ENCODE measurements at regions not wholly inside any gene's neighbourhood (a gene's known extent, or its start where the extent isn't known, plus 50 kb on each side); places are given as distances from the start of the nearest gene placed in this dataset.
"Not testable (repeated sequence)": the region's sequence is repeated elsewhere in the genome, so short reads cannot be mapped to it uniquely, and the experiment has no call there.

DNA sequence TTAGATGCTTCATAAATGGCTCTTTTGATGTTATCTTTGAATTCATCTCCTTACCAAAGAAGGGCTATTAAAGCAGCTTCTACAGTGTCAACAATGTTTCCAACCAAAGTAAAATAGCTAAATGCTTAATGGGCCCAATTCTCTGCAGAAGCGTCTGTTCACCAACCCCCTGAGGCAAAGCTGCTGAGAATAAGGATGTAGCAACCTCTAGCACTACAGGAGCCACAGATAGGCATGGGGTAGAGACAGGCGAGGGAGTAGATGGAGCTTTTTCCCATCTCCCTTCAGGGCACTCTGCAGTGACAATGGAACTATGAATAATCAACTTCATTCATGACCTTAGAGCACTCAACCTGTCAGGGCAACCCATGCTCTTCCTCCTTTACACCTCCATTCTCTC, 134.1 kb downstream of the FZD1 start (continued):
- TF ChIP-seq ETV6 (IDR thresholded peaks at IDR 0.05; ENCODE audit: borderline replicate concordance in 1 of 2, low read depth in 2 of 2, low read length in 1 of 2) (no peak), ETV6 (CRISPR knock-in tag; IDR thresholded peaks at IDR 0.05; ENCODE audit: borderline replicate concordance) (no peak), RBBP5 (IDR thresholded peaks at IDR 0.05; ENCODE audit: borderline replicate concordance, insufficient read depth, low read length, poor library complexity, severe bottlenecking) (no peak), POLR2AphosphoS2 (IDR thresholded peaks at IDR 0.05; ENCODE audit: low read length) (no peak)
- TF ChIP-seq, protein P1, sequence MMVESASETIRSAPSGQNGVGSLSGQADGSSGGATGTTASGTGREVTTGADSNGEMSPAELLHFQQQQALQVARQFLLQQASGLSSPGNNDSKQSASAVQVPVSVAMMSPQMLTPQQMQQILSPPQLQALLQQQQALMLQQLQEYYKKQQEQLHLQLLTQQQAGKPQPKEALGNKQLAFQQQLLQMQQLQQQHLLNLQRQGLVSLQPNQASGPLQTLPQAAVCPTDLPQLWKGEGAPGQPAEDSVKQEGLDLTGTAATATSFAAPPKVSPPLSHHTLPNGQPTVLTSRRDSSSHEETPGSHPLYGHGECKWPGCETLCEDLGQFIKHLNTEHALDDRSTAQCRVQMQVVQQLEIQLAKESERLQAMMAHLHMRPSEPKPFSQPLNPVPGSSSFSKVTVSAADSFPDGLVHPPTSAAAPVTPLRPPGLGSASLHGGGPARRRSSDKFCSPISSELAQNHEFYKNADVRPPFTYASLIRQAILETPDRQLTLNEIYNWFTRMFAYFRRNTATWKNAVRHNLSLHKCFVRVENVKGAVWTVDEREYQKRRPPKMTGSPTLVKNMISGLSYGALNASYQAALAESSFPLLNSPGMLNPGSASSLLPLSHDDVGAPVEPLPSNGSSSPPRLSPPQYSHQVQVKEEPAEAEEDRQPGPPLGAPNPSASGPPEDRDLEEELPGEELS (CRISPR knock-in tag; IDR thresholded peaks at IDR 0.05; ENCODE audit: borderline replicate concordance): no peak

DNA sequence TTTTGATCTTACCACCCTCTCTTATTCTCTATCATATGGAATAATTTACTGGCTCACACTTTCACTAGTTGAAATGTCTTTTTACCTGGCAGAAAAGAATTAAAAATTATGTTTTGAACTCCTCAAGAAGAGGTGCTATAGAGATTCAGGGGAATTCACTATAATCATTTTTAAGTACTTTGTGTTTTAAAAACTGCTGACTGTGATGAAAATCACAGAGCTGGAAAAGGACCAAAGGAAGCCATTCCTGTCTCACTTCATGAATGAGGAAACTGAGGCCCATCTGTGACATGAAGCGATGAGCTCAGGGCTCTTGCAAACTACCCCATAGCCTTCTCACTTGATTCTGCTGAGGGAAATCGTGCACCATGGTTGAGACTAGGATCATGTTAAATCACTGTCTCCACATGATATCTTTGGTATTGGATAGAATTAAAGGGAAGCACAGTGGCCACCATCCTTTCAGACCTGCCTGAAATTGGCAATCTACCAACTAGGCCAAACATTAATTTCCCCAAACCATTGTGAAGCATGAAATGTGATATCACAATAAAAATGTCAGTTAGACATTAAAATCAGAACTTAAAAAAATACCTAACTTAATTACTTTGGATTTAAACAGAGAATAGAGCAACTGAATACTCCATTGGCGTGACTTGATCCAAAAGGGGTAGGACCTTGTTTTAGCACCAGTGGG, 141.0 kb downstream of the FZD1 start:
- no peaks in the 10 kb centered on the region for H3K79me2 ChIP-seq (ENCODE audit: control insufficient read depth, insufficient read depth, low read length)
- H4K20me1 ChIP-seq (replicated peaks; ENCODE audit: control insufficient read depth, insufficient read depth, low read length): no peaks in the 10 kb centered on the region
- CTCF ChIA-PET (ENCODE audit: low intra/inter-chr PET ratio): no interaction called here
- in situ Hi-C loops (cut with MboI) (no loop called here), intact Hi-C loops (cut with micrococcal nuclease) (no loop called here)
- H3K9me3 ChIP-seq (replicated peaks; ENCODE audit: control insufficient read depth, insufficient read depth, low read depth, low read length): no peaks in the 10 kb centered on the region
- no peak for DNase-seq (ENCODE audit: extremely low read depth in 1 of 4, low spot score in 3 of 4)
- no peak overlapping the region for H3K4me2 ChIP-seq (ENCODE audit: insufficient read depth, low read length)
- peak; percentile 89 for TF ChIP-seq MAFF (IDR thresholded peaks at IDR 0.05; ENCODE audit: low read length)
- no peak for TF ChIP-seq SREBF1 (IDR thresholded peaks at IDR 0.05; ENCODE audit: borderline replicate concordance, low read depth, low read length)
- peak; percentile 72 for TF ChIP-seq C11orf30 (IDR thresholded peaks at IDR 0.05; ENCODE audit: low read depth)
- TF ChIP-seq ZNF316 (IDR thresholded peaks at IDR 0.05): peak; percentile 86
- peak; percentile 87 for TF ChIP-seq MAFK (IDR thresholded peaks at IDR 0.05; ENCODE audit: low read length)
- TF ChIP-seq MAFG (tag; conservative IDR thresholded peaks at IDR 0.05): peak; percentile 77
- no peak for FAIRE-seq
- H2AFZ ChIP-seq (ENCODE audit: low read depth, low read length): no peak overlapping the region
- no peak for ATAC-seq
- no peaks in the 10 kb centered on the region for H3K9me1 ChIP-seq (ENCODE audit: control insufficient read depth, insufficient read depth, low read length)
- WGBS (ENCODE audit: insufficient coverage, low coverage, missing lambda C conversion rate): 0% methylated on average over 3 of the region's 3 CpGs
- no peak overlapping the region for H3K9ac ChIP-seq (ENCODE audit: insufficient read depth in 1 of 2, low read depth in 2 of 2, low read length in 2 of 2)
- POLR2A ChIA-PET: interaction anchor here (1.5 kb wide), 1 partner anchor 19 kb away, joined by 4 read pairs; no protein-coding TSS in a partner anchor
- BruUV-seq (replicated peaks): no TSS peak
- H3K27ac ChIP-seq (ENCODE audit: extremely low read depth, low read depth, low read length): no peak overlapping the region
- H3K36me3 ChIP-seq (ENCODE audit: control insufficient read depth, insufficient read depth, low read length): no peaks in the 10 kb centered on the region
- H3K4me1 ChIP-seq (replicated peaks in 1 of 2; ENCODE audit: control insufficient read depth in 2 of 2, insufficient read depth in 2 of 2, low read length in 2 of 2): no peaks in the 10 kb centered on the region
- no peak overlapping the region for H3K4me3 ChIP-seq
- H3K27me3 ChIP-seq (ENCODE audit: control insufficient read depth in 2 of 2, insufficient read depth in 2 of 2, low read length in 2 of 2): peaks cover 0 to 3% of the 10 kb centered on the region in 2 experiments; a peak in 2 of 5 replicates

DNA sequence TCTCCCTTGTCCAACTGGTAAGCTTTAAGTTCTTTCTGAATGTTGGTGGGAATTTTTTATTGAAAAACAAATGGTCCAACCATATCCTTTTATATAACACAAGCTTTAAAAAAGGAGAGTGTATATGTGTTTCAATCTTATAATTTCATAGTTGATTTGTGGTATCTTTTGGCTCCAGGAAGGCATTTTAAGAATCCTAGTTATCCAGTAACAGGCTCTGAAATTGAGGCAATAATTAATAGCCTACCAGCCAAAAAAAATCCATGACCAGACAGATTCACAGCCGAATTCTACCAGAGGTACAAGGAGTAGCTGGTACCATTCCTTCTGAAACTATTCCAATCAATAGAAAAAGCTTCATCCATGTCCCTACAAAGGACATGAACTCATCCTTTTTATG, 141.6 kb downstream of the FZD1 start:
- 0% methylated on average over 1 of the region's 1 CpG for WGBS (ENCODE audit: insufficient coverage, low coverage, missing lambda C conversion rate)
- intact Hi-C loops (cut with micrococcal nuclease); BruUV-seq (replicated peaks); H3K4me2 ChIP-seq (ENCODE audit: insufficient read depth, low read length); H3K4me1 ChIP-seq (replicated peaks in 1 of 2; ENCODE audit: control insufficient read depth in 2 of 2, insufficient read depth in 2 of 2, low read length in 2 of 2); H3K9ac ChIP-seq (ENCODE audit: insufficient read depth in 1 of 2, low read depth in 2 of 2, low read length in 2 of 2); H3K9me3 ChIP-seq (replicated peaks; ENCODE audit: control insufficient read depth, insufficient read depth, low read depth, low read length); DNase-seq (ENCODE audit: extremely low read depth in 1 of 4, low spot score in 3 of 4); CTCF ChIA-PET (ENCODE audit: low intra/inter-chr PET ratio); in situ Hi-C loops (cut with MboI); ATAC-seq; H3K36me3 ChIP-seq (ENCODE audit: control insufficient read depth, insufficient read depth, low read length); FAIRE-seq; H3K27ac ChIP-seq (ENCODE audit: extremely low read depth, low read depth, low read length); H3K4me3 ChIP-seq; H3K27me3 ChIP-seq (ENCODE audit: control insufficient read depth in 2 of 2, insufficient read depth in 2 of 2, low read length in 2 of 2); H3K9me1 ChIP-seq (ENCODE audit: control insufficient read depth, insufficient read depth, low read length); H2AFZ ChIP-seq (ENCODE audit: low read depth, low read length); H4K20me1 ChIP-seq (replicated peaks; ENCODE audit: control insufficient read depth, insufficient read depth, low read length); H3K79me2 ChIP-seq (ENCODE audit: control insufficient read depth, insufficient read depth, low read length): not testable (repeated sequence)
- POLR2A ChIA-PET: interaction anchor here (1.5 kb wide), 1 partner anchor 18 kb away, joined by 4 read pairs; no protein-coding TSS in a partner anchor
